GM23248 (cell line): ENCODE measurements at regions not wholly inside any gene's neighbourhood (a gene's known extent, or its start where the extent isn't known, plus 50 kb on each side); places are given as distances from the start of the nearest gene placed in this dataset.
"Not testable (repeated sequence)": the region's sequence is repeated elsewhere in the genome, so short reads cannot be mapped to it uniquely, and the experiment has no call there.

ENCODE experiments used
- DNase-seq: peaks from one replicate; pipeline ENCODE4 v3.0.0-alpha.2; 2015
- H2AFZ ChIP-seq: fragments of 200-600 bp; sonication (generic); 2 replicates; pipeline ENCODE4 v1.6.1; 2016; ENCODE audit warnings: antibody characterized with exemption
- H3F3A ChIP-seq: fragments of 200-600 bp; sonication (generic); 2 replicates; pipeline ENCODE4 v1.6.1; 2016; ENCODE audit warnings: mild to moderate bottlenecking, antibody characterized with exemption, mixed run types; ENCODE audit not compliant: insufficient read depth
- H3K27ac ChIP-seq: fragments of 200-600 bp; sonication (generic); 2 replicates; pipeline ENCODE4 v1.5.1; 2016; ENCODE audit warnings: mild to moderate bottlenecking
- H3K27me3 ChIP-seq: fragments of 200-600 bp; sonication (generic); replicated peaks from 2 replicates; pipeline ENCODE4 v1.6.1; 2016; ENCODE audit warnings: mild to moderate bottlenecking; ENCODE audit not compliant: insufficient read depth
- H3K36me3 ChIP-seq: fragments of 200-600 bp; sonication (generic); 2 replicates; pipeline ENCODE4 v1.6.1; 2016; ENCODE audit warnings: low read depth, mild to moderate bottlenecking
- H3K4me1 ChIP-seq: fragments of 200-600 bp; sonication (generic); 2 replicates; pipeline ENCODE4 v1.6.1; 2016; ENCODE audit warnings: mild to moderate bottlenecking; ENCODE audit not compliant: insufficient read depth
- H3K4me2 ChIP-seq: fragments of 200-600 bp; sonication (generic); one replicate; pipeline ENCODE4 v1.6.1; 2016; ENCODE audit warnings: mild to moderate bottlenecking; ENCODE audit not compliant: unreplicated experiment
- H3K4me3 ChIP-seq: fragments of 200-600 bp; sonication (generic); 2 replicates; pipeline ENCODE4 v1.5.1; 2016; ENCODE audit warnings: mild to moderate bottlenecking
- H3K79me2 ChIP-seq: fragments of 200-600 bp; sonication (generic); 2 replicates; pipeline ENCODE4 v1.6.1; 2016; ENCODE audit warnings: mild to moderate bottlenecking; ENCODE audit not compliant: insufficient read depth
- H3K9ac ChIP-seq: fragments of 200-600 bp; sonication (generic); 2 replicates; pipeline ENCODE4 v1.6.1; 2016; ENCODE audit warnings: mild to moderate bottlenecking
- H3K9me2 ChIP-seq: fragments of 200-600 bp; sonication (generic); 2 replicates; pipeline ENCODE4 v1.6.1; 2016; ENCODE audit warnings: mixed run types, mild to moderate bottlenecking, moderate library complexity; ENCODE audit not compliant: insufficient read depth
- H3K9me3 ChIP-seq: fragments of 200-600 bp; sonication (generic); one replicate; pipeline ENCODE4 v1.6.1; 2017; ENCODE audit warnings: low read depth
- H4K20me1 ChIP-seq: fragments of 200-600 bp; sonication (generic); 2 replicates; pipeline ENCODE4 v1.6.0; 2016; ENCODE audit not compliant: insufficient read depth
- EZH2 ChIP-seq: fragments of 200-600 bp; sonication (generic); IDR thresholded peaks from 2 replicates; pipeline ENCODE4 v1.6.1; 2018; ENCODE audit warnings: antibody characterized with exemption, mild to moderate bottlenecking; ENCODE audit not compliant: insufficient read depth, poor library complexity, severe bottlenecking
- EZH2phosphoT487 ChIP-seq: fragments of 200-600 bp; sonication (generic); IDR thresholded peaks from 2 replicates; pipeline ENCODE4 v1.6.1; 2018; ENCODE audit warnings: antibody characterized with exemption, moderate library complexity, mild to moderate bottlenecking, low read depth; ENCODE audit not compliant: insufficient read depth
- WGBS, 2 experiments: methylation state at CpG; one replicate each; pipeline ENCODE4 v1.1.6; 2015 to 2017; ENCODE audit warnings: low lambda C conversion rate in 2 of 2, low coverage in 1 of 2; ENCODE audit errors: missing lambda C conversion rate in 2 of 2; 5-methylcytosine and 5-hydroxymethylcytosine counted together
- in situ Hi-C: fragments of 300-500 bp; cut with MboI; formaldehyde crosslinking; loops from 2 replicates; pipeline ENCODE4 v1.15.0; 2020

DNA sequence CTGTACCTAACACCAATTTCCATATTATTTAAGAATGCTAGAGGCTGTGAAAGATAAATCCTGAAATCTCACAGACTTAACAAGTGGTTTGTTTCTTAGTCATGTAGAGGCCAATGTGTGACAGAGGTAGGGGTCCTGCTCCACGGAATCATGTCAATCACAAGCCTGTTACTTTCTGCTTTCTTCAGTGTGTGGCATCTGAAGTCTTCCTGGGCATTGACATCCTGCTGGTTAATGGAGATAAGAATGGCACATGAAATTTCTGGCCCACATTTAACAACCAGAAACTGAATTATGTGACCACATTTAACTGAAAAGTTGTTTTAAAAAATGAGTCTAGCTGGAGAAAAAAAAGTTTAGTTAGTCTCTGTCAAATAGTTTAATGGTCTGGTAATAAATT lies 68.3 kb upstream of the PLA2G4A start:
- Histone ChIP-seq H3K9me3 (no peaks in the 10 kb centered on the region), H3K4me1 (peaks cover 9% of the 10 kb centered on the region), H3F3A (no peaks in the 10 kb centered on the region), H3K4me3 (no peak overlapping the region), H3K27me3 (no peaks in the 10 kb centered on the region; the same call in 1 of the 2 replicates), H3K9me2 (no peaks in the 10 kb centered on the region), H4K20me1 (no peaks in the 10 kb centered on the region), H3K27ac (no peak overlapping the region), H3K9ac (no peak overlapping the region), H3K4me2 (no peak overlapping the region), H3K36me3 (no peaks in the 10 kb centered on the region), H2AFZ (no peak overlapping the region), H3K79me2 (no peaks in the 10 kb centered on the region)
- TF ChIP-seq EZH2phosphoT487: no peak
- no peak for TF ChIP-seq EZH2
- in situ Hi-C loops: no loop called here
- no peak for DNase-seq
- 58 to 68% methylated on average over 1 of the region's 1 CpG for WGBS, 2 experiments

DNA sequence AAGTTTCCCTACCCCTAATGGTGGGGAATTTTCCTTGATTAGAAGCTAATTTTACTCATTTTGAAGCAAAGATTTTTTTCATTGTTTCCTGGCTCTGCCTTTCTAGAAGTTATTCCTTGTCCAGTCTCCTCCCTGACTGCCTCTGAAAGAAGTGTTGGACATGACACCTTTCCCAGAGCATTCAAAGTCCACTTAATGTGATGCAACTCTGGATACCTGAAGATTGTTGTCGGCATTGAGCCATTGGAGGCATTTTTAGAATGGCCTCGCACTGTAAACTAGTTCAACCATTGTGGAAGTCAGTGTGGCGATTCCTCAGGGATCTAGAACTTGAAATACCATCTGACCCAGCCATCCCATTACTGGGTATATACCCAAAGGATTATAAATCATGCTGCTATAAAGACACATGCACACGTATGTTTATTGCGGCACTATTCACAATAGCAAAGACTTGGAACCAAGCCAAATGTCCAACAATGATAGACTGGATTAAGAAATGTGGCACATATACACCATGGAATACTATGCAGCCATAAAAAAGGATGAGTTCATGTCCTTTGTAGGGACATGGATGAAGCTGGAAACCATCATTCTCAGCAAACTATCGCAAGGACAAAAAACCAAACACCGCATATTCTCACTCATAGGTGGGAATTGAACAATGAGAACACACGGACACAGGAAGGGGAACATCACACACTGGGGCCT lies 69.7 kb upstream of the PLA2G4A start:
- H3K27ac ChIP-seq, H3K4me1 ChIP-seq, H3K36me3 ChIP-seq, H3K9me3 ChIP-seq, H3F3A ChIP-seq, H3K4me2 ChIP-seq, H3K27me3 ChIP-seq, H3K4me3 ChIP-seq, H3K79me2 ChIP-seq, DNase-seq, H3K9ac ChIP-seq, in situ Hi-C loops, H4K20me1 ChIP-seq, H2AFZ ChIP-seq, H3K9me2 ChIP-seq: not testable (repeated sequence)
- 80 to 85% methylated on average over 4 to 8 of the region's 8 CpGs for WGBS, 2 experiments

- in situ Hi-C loops: no loop called here
- H3K36me3 ChIP-seq: no peaks in the 10 kb centered on the region
- 74 to 78% methylated on average over 4 of the region's 4 CpGs for WGBS, 2 experiments
- no peaks in the 10 kb centered on the region for H3F3A ChIP-seq
- no peaks in the 10 kb centered on the region for H3K9me3 ChIP-seq
- no peak for DNase-seq
- H3K4me2 ChIP-seq: no peak overlapping the region
- H3K9me2 ChIP-seq: no peaks in the 10 kb centered on the region
- no peak overlapping the region for H2AFZ ChIP-seq
- TF ChIP-seq EZH2phosphoT487 (no peak), EZH2 (no peak)
- H3K4me3 ChIP-seq: no peak overlapping the region
- no peaks in the 10 kb centered on the region for H3K79me2 ChIP-seq
- H4K20me1 ChIP-seq: no peaks in the 10 kb centered on the region
- peaks cover 4% of the 10 kb centered on the region for H3K4me1 ChIP-seq
- no peak overlapping the region for H3K9ac ChIP-seq
- H3K27ac ChIP-seq: no peak overlapping the region
- H3K27me3 ChIP-seq: no peaks in the 10 kb centered on the region
Measured at GRCh38 chr1:186757851-186758250, 70.9 kb upstream of the PLA2G4A start.

- H3K4me3 ChIP-seq: no peak overlapping the region
- no peak overlapping the region for H3K27ac ChIP-seq
- H3K9me3 ChIP-seq: no peaks in the 10 kb centered on the region
- H3K27me3 ChIP-seq: no peaks in the 10 kb centered on the region
- no peak for TF ChIP-seq EZH2phosphoT487
- no peak for TF ChIP-seq EZH2
- no peak overlapping the region for H3K4me2 ChIP-seq
- H2AFZ ChIP-seq: no peak overlapping the region
- DNase-seq: no peak
- no peaks in the 10 kb centered on the region for H3K4me1 ChIP-seq
- H4K20me1 ChIP-seq: no peaks in the 10 kb centered on the region
- no peaks in the 10 kb centered on the region for H3K9me2 ChIP-seq
- H3K36me3 ChIP-seq: no peaks in the 10 kb centered on the region
- H3F3A ChIP-seq: no peaks in the 10 kb centered on the region
- H3K9ac ChIP-seq: no peak overlapping the region
- WGBS, 2 experiments: 64 to 73% methylated on average over 3 of the region's 3 CpGs
- no peaks in the 10 kb centered on the region for H3K79me2 ChIP-seq
- in situ Hi-C loops: no loop called here
Measured at GRCh38 chr1:186754542-186755145, 74.1 kb upstream of the PLA2G4A start.
